H1 (cell line): ENCODE measurements at regions not wholly inside any gene's neighbourhood (a gene's known extent, or its start where the extent isn't known, plus 50 kb on each side); places are given as distances from the start of the nearest gene placed in this dataset.

Source experiments
- ASH2L ChIP-seq: fragments of 200-600, 300-600 bp; sonication (generic); IDR thresholded peaks from one replicate; pipeline ENCODE4 v1.7.1; 2017; ENCODE audit warnings: low read length
- ATF2 ChIP-seq: IDR thresholded peaks from 2 replicates; pipeline ENCODE4 v1.6.1; 2012; ENCODE audit warnings: low read length, inconsistent platforms
- BRCA1 ChIP-seq: IDR thresholded peaks from 2 replicates; pipeline ENCODE4 v1.6.1; 2012; ENCODE audit warnings: low read depth, low read length, improper control_type of control experiment
- CTCF ChIP-seq, 3 experiments: IDR thresholded peaks; 1 replicate in 2 of 3; 2 replicates in 1 of 3; pipeline versions ENCODE4 v1.5.1 to v1.6.1; 2011; ENCODE audit warnings: low read length in 3 of 3, mild to moderate bottlenecking in 3 of 3, inconsistent platforms in 2 of 3, low read depth in 1 of 3, moderate library complexity in 1 of 3; ENCODE audit not compliant: insufficient read depth in 1 of 3; ENCODE audit errors: control extremely low read depth in 1 of 3
- EGR1 ChIP-seq: IDR thresholded peaks from 2 replicates; pipeline ENCODE4 v1.6.1; 2011; ENCODE audit warnings: low read depth, low read length, borderline replicate concordance
- EP300 ChIP-seq, 2 experiments: IDR thresholded peaks; 1 replicate in 1 of 2; 2 replicates in 1 of 2; pipeline ENCODE4 v1.6.1; 2011 to 2012; ENCODE audit warnings: low read depth in 2 of 2, low read length in 2 of 2, mild to moderate bottlenecking in 2 of 2, borderline replicate concordance in 1 of 2, inconsistent platforms in 1 of 2, moderate library complexity in 1 of 2
- EZH2 ChIP-seq: fragments of 200-600 bp; sonication (generic); IDR thresholded peaks from 2 replicates; pipeline ENCODE4 v1.7.1; 2012; ENCODE audit warnings: low read depth, mild to moderate bottlenecking, moderate library complexity, low read length, inconsistent platforms; ENCODE audit not compliant: severe bottlenecking
- JUN ChIP-seq: IDR thresholded peaks from 2 replicates; pipeline ENCODE4 v1.6.1; 2011; ENCODE audit warnings: low read depth, mild to moderate bottlenecking, improper control_type of control experiment, low read length
- MAX ChIP-seq: IDR thresholded peaks from 2 replicates; pipeline ENCODE4 v1.6.1; 2012; ENCODE audit warnings: inconsistent platforms
- POLR2A ChIP-seq, 2 experiments: IDR thresholded peaks; 1 replicate in 1 of 2; 2 replicates in 1 of 2; pipeline ENCODE4 v1.6.1; 2011; ENCODE audit warnings: low read depth in 2 of 2, low read length in 2 of 2, mild to moderate bottlenecking in 2 of 2; ENCODE audit errors: control extremely low read depth in 1 of 2
- RNF2 ChIP-seq: fragments of 200-900, 300-1000 bp; sonication (generic); IDR thresholded peaks from 2 replicates; pipeline ENCODE4 v1.7.1; 2016; ENCODE audit warnings: borderline replicate concordance, low read depth, mild to moderate bottlenecking, antibody characterized with exemption, low read length; ENCODE audit not compliant: poor library complexity, severe bottlenecking; ENCODE audit errors: missing control alignments
- SIRT6 ChIP-seq: IDR thresholded peaks from one replicate; pipeline ENCODE4 v1.7.1; 2012; ENCODE audit warnings: low read length, inconsistent platforms
- TEAD4 ChIP-seq: IDR thresholded peaks from 2 replicates; pipeline ENCODE4 v1.6.1; 2012; ENCODE audit warnings: low read depth, low read length, inconsistent platforms, mixed read lengths

- TF ChIP-seq ASH2L (no peak), SIRT6 (no peak), EZH2 (no peak), CTCF (IDR thresholded peaks at IDR 0.05; ENCODE audit: control extremely low read depth in 1 of 3, insufficient read depth in 1 of 3, low read depth in 1 of 3, low read length in 3 of 3) (no peak), ATF2 (no peak), EGR1 (no peak), POLR2A (IDR thresholded peaks at IDR 0.05; ENCODE audit: control extremely low read depth in 1 of 2, low read depth in 2 of 2, low read length in 2 of 2) (no peak), MAX (no peak), TEAD4 (no peak), BRCA1 (no peak), EP300 (IDR thresholded peaks at IDR 0.05; ENCODE audit: borderline replicate concordance in 1 of 2, low read depth in 2 of 2, low read length in 2 of 2) (no peak), JUN (no peak), RNF2 (no peak)
Measured at GRCh38 chr6:139879823-139880356, 505.4 kb upstream of the CITED2 start.
